Osteoblast (primary cell): ENCODE measurements at regions not wholly inside any gene's neighbourhood (a gene's known extent, or its start where the extent isn't known, plus 50 kb on each side); places are given as distances from the start of the nearest gene placed in this dataset.
A peak's percentile ranks its signal among the peaks of the same experiment; 100 is the strongest.

Source experiments
- DNase-seq: peaks from one replicate; pipeline ENCODE4 v3.0.0; 2011; ENCODE audit warnings: low spot score, mixed read lengths; ENCODE audit not compliant: insufficient read length; ENCODE audit errors: missing footprints
- H2AFZ ChIP-seq: 2 replicates; pipeline ENCODE4 v1.6.0; 2011; ENCODE audit warnings: mild to moderate bottlenecking, low read length
- H3K27ac ChIP-seq: 2 replicates; pipeline ENCODE4 v1.5.1; 2011; ENCODE audit warnings: mild to moderate bottlenecking, low read depth, low read length, moderate library complexity
- H3K27me3 ChIP-seq: 2 replicates; pipeline ENCODE4 v1.6.0; 2012; ENCODE audit warnings: mild to moderate bottlenecking, control low read depth, inconsistent platforms, low read length, moderate library complexity; ENCODE audit not compliant: insufficient read depth
- H3K36me3 ChIP-seq: 2 replicates; pipeline ENCODE4 v1.5.1; 2011; ENCODE audit warnings: mild to moderate bottlenecking, low read length, control low read depth, moderate library complexity; ENCODE audit not compliant: insufficient read depth
- H3K4me1 ChIP-seq: 2 replicates; pipeline ENCODE4 v1.5.1; 2011; ENCODE audit warnings: mild to moderate bottlenecking, low read length, control low read depth, moderate library complexity; ENCODE audit not compliant: insufficient read depth
- H3K4me2 ChIP-seq: 2 replicates; pipeline ENCODE4 v1.6.0; 2011; ENCODE audit warnings: mild to moderate bottlenecking, low read length; ENCODE audit not compliant: insufficient read depth
- H3K4me3 ChIP-seq: fragments of 200-600 bp; sonication (generic); 3 replicates; pipeline ENCODE4 v1.5.1; 2012; ENCODE audit warnings: mild to moderate bottlenecking, low read length, inconsistent platforms; ENCODE audit not compliant: insufficient read depth
- H3K79me2 ChIP-seq: 2 replicates; pipeline ENCODE4 v1.6.0; 2012; ENCODE audit warnings: mild to moderate bottlenecking, low read length, control low read depth, inconsistent platforms; ENCODE audit not compliant: insufficient read depth
- H3K9me3 ChIP-seq: 2 replicates; pipeline ENCODE4 v1.5.1; 2011; ENCODE audit warnings: low read depth, low read length, control low read depth
- H4K20me1 ChIP-seq: 2 replicates; pipeline ENCODE4 v1.6.0; 2012; ENCODE audit warnings: mild to moderate bottlenecking, low read length, control low read depth; ENCODE audit not compliant: insufficient read depth
- TF ChIP-seq, protein P1 (sequence below): IDR thresholded peaks from 2 replicates; pipeline ENCODE4 v1.5.1; 2011; ENCODE audit warnings: mild to moderate bottlenecking, low read depth, low read length, moderate library complexity; ENCODE audit errors: extremely low read depth

DNA sequence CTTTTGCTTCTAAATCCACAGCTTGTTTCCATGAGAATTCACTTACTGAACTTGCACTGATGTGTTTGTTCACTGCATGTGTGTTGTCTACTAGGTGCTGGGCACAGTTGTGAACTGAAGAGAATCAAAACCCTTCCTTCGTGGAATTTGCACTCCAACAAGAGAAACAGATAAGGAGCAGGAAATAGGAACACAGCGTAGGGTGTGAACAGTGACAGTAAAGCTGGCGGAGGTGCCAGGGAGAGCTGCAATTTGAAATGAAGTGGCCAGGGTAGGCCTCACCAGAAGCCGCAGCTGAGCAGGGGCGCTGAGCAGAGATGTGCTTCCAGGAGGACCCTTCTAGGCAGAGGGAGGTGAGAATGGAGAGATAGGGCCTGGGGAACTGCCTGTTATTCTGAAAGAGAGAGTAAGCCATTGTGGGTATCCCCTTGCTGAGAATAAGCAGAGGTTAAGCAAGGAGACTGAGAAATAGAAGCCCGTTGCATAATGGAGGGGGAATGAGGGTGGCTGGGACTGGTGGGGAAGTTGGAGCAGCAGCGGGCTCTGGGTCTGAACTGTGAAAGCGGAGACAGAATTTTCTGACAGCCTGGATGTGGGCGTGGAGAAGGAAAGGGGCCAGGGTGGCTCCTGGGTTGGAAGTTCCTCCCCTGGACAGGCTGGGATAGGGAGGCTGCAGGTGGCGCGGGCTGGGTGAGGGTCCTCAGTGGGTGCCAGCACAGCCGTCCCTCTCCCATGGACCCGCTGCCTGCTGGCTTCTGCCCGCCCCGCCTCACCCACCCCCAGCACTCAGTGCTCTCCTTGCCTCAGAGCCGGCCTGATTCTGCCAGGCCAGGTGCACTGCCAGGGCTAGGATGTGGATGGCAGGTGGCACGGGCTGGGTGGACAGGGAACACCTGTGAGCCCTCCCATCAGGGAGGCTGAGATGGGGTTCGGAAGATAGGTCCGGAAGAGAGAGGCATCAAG lies 114.7 kb upstream of the AFDN start:
- Histone ChIP-seq H3K4me3 (no peak overlapping the region), H3K4me2 (no peak overlapping the region), H3K79me2 (no peaks in the 10 kb centered on the region), H2AFZ (no peak overlapping the region), H3K9me3 (no peaks in the 10 kb centered on the region), H3K36me3 (no peaks in the 10 kb centered on the region), H3K27ac (no peak overlapping the region), H3K4me1 (no peaks in the 10 kb centered on the region), H3K27me3 (no peaks in the 10 kb centered on the region), H4K20me1 (no peaks in the 10 kb centered on the region)
- TF ChIP-seq, protein P1, sequence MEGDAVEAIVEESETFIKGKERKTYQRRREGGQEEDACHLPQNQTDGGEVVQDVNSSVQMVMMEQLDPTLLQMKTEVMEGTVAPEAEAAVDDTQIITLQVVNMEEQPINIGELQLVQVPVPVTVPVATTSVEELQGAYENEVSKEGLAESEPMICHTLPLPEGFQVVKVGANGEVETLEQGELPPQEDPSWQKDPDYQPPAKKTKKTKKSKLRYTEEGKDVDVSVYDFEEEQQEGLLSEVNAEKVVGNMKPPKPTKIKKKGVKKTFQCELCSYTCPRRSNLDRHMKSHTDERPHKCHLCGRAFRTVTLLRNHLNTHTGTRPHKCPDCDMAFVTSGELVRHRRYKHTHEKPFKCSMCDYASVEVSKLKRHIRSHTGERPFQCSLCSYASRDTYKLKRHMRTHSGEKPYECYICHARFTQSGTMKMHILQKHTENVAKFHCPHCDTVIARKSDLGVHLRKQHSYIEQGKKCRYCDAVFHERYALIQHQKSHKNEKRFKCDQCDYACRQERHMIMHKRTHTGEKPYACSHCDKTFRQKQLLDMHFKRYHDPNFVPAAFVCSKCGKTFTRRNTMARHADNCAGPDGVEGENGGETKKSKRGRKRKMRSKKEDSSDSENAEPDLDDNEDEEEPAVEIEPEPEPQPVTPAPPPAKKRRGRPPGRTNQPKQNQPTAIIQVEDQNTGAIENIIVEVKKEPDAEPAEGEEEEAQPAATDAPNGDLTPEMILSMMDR, result no peak
- no peak for DNase-seq

- no peaks in the 10 kb centered on the region for H3K36me3 ChIP-seq
- TF ChIP-seq, protein P1, result no peak
- DNase-seq, result no peak
- H3K27me3 ChIP-seq, result no peaks in the 10 kb centered on the region
- no peak overlapping the region for H3K27ac ChIP-seq
- no peaks in the 10 kb centered on the region for H4K20me1 ChIP-seq
- H3K4me3 ChIP-seq, result no peak overlapping the region
- no peak overlapping the region for H3K4me2 ChIP-seq
- no peaks in the 10 kb centered on the region for H3K9me3 ChIP-seq
- H3K79me2 ChIP-seq, result no peaks in the 10 kb centered on the region
- no peak overlapping the region for H2AFZ ChIP-seq
- no peaks in the 10 kb centered on the region for H3K4me1 ChIP-seq
Measured at GRCh38 chr6:167712731-167713475, 113.8 kb upstream of the AFDN start.

GRCh38 chr6:167714152-167714551 lies 112.6 kb upstream of the AFDN start:
- Histone ChIP-seq H3K4me3 (no peak overlapping the region), H2AFZ (no peak overlapping the region), H3K27me3 (no peaks in the 10 kb centered on the region), H3K4me1 (no peaks in the 10 kb centered on the region), H3K36me3 (no peaks in the 10 kb centered on the region), H3K9me3 (no peaks in the 10 kb centered on the region), H4K20me1 (no peaks in the 10 kb centered on the region), H3K27ac (no peak overlapping the region), H3K4me2 (no peak overlapping the region), H3K79me2 (no peaks in the 10 kb centered on the region)
- peak; percentile 73 for DNase-seq
- TF ChIP-seq, protein P1, result no peak

DNA sequence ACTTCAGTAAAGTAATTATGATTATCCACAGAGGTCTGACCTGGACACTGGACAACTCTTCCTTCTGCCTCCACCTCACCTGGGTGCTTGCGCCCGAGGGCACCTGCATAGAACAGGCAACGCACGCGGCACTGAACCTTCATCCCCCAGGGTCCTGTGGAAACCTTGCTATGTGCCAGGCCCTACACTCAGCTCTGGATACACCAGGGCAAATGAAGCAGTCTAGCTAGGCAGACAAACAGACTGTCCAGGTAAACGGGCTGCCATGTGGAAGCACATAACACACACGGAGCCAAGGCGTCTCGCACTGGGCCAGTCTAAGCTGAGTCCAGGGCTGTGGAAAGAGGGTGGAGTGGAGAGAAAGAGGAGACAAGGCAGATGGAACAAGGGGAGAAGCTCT lies 109.3 kb upstream of the AFDN start:
- no peak overlapping the region for H2AFZ ChIP-seq
- no peak overlapping the region for H3K4me3 ChIP-seq
- no peaks in the 10 kb centered on the region for H3K36me3 ChIP-seq
- no peak for DNase-seq
- no peaks in the 10 kb centered on the region for H3K27me3 ChIP-seq
- H3K4me1 ChIP-seq, result no peaks in the 10 kb centered on the region
- no peaks in the 10 kb centered on the region for H4K20me1 ChIP-seq
- H3K27ac ChIP-seq, result no peak overlapping the region
- no peaks in the 10 kb centered on the region for H3K9me3 ChIP-seq
- TF ChIP-seq, protein P1, result no peak
- no peak overlapping the region for H3K4me2 ChIP-seq
- no peaks in the 10 kb centered on the region for H3K79me2 ChIP-seq
